ENCODE measurements at regions not wholly inside any gene's neighbourhood (a gene's known extent, or its start where the extent isn't known, plus 50 kb on each side); places are given as distances from the start of the nearest gene placed in this dataset.

GRCh38 chr2:238640486-238640885 is 207.4 kb upstream of the TWIST2 start:
- CTCF ChIA-PET = no interaction called here

GRCh38 chr2:238642973-238643372 is 204.9 kb upstream of the TWIST2 start:
- H3K27me3 ChIP-seq (ENCODE audit: control insufficient read depth, insufficient read depth, low read length) = peaks cover 5% of the 10 kb centered on the region; the same call in 1 of the 2 replicates
- TF ChIP-seq CTCF (IDR thresholded peaks at IDR 0.05; ENCODE audit: insufficient read depth, low read depth, low read length) = no peak
- no peaks in the 10 kb centered on the region for H3K36me3 ChIP-seq (ENCODE audit: control insufficient read depth, insufficient read depth, low read length)
- no peak for DNase-seq (ENCODE audit: low read depth)
- ChIA-PET POLR2A (no interaction called here), CTCF (no interaction called here)
- H3K4me3 ChIP-seq (ENCODE audit: low read depth, low read length) = no peak overlapping the region

More at GRCh38 chr2:238640486-238640885, 207.4 kb upstream of the TWIST2 start:
- peaks cover 5% of the 10 kb centered on the region; the same call in 1 of the 2 replicates for H3K27me3 ChIP-seq (ENCODE audit: control insufficient read depth, insufficient read depth, low read length)
- no peaks in the 10 kb centered on the region for H3K36me3 ChIP-seq (ENCODE audit: control insufficient read depth, insufficient read depth, low read length)
- DNase-seq (ENCODE audit: low read depth) = no peak
- POLR2A ChIA-PET = no interaction called here
- no peak overlapping the region for H3K4me3 ChIP-seq (ENCODE audit: low read depth, low read length)
- TF ChIP-seq CTCF (IDR thresholded peaks at IDR 0.05; ENCODE audit: insufficient read depth, low read depth, low read length) = no peak

GRCh38 chr2:238643400-238643907 is 204.4 kb upstream of the TWIST2 start:
- no peak overlapping the region for H3K4me3 ChIP-seq (ENCODE audit: low read depth, low read length)
- TF ChIP-seq CTCF (IDR thresholded peaks at IDR 0.05; ENCODE audit: insufficient read depth, low read depth, low read length) = no peak
- ChIA-PET CTCF (interaction anchor here (1.0 to 1.6 kb wide), 2 partner anchors 129 to 272 kb away, joined by 3 read pairs; no protein-coding TSS in a partner anchor), POLR2A (no interaction called here)
- H3K36me3 ChIP-seq (ENCODE audit: control insufficient read depth, insufficient read depth, low read length) = no peaks in the 10 kb centered on the region
- peaks cover 5% of the 10 kb centered on the region; the same call in 1 of the 2 replicates for H3K27me3 ChIP-seq (ENCODE audit: control insufficient read depth, insufficient read depth, low read length)
- DNase-seq (ENCODE audit: low read depth) = no peak

- no peak overlapping the region for H3K4me3 ChIP-seq (ENCODE audit: low read depth, low read length)
- CTCF ChIA-PET = interaction anchor here (1.0 to 1.6 kb wide), 5 partner anchors 11 to 273 kb away, joined by 3 to 5 read pairs (median 3); no protein-coding TSS in a partner anchor
Observed at GRCh38 chr2:238644095-238645081, 203.5 kb upstream of the TWIST2 start.

More at GRCh38 chr2:238644095-238645081, 203.5 kb upstream of the TWIST2 start:
- no peak for TF ChIP-seq CTCF (IDR thresholded peaks at IDR 0.05; ENCODE audit: insufficient read depth, low read depth, low read length)
- Histone ChIP-seq H3K27me3 (ENCODE audit: control insufficient read depth, insufficient read depth, low read length) (peaks cover 3% of the 10 kb centered on the region; the same call in 1 of the 2 replicates), H3K36me3 (ENCODE audit: control insufficient read depth, insufficient read depth, low read length) (no peaks in the 10 kb centered on the region)
- DNase-seq (ENCODE audit: low read depth) = peak; percentile 77
- POLR2A ChIA-PET = no interaction called here

Data from BJ (cell line).